B cell (primary cell): ENCODE measurements at regions not wholly inside any gene's neighbourhood (a gene's known extent, or its start where the extent isn't known, plus 50 kb on each side); places are given as distances from the start of the nearest gene placed in this dataset.

ENCODE experiments used
- ATAC-seq: fragments of 200-7000 bp; cut with Tn5 transposase; one replicate; pipeline ENCODE4 v1.10.0; 2021; ENCODE audit warnings: low read depth, mild to moderate bottlenecking, moderate number of reproducible peaks, moderate library complexity
- CTCF ChIA-PET: fragments of 350-600 bp; sonication (Branson Sonifier 250); formaldehyde crosslinking; loops from one replicate; lab custom pipeline; 2021; ENCODE audit warnings: antibody characterized with exemption, inconsistent platforms; lab: Charles Lee
- POLR2A ChIA-PET: fragments of 350-600 bp; sonication (Branson Sonifier 250); formaldehyde crosslinking; loops from one replicate; lab custom pipeline; 2021; ENCODE audit warnings: antibody characterized with exemption; lab: Charles Lee
- DNase-seq: peaks from one replicate; pipeline ENCODE4 v3.0.0; 2013
- H2AFZ ChIP-seq: 2 replicates; pipeline ENCODE4 v1.6.1; 2012; ENCODE audit warnings: mild to moderate bottlenecking, low read depth, low read length; ENCODE audit not compliant: insufficient read depth, poor library complexity, severe bottlenecking
- H3K27ac ChIP-seq, 2 donors: 1 replicate in 1 of 2; 2 replicates in 1 of 2; pipeline ENCODE4 v1.5.1; 2012 to 2013; ENCODE audit warnings: low read length in 2 of 2, mild to moderate bottlenecking in 2 of 2, moderate library complexity in 1 of 2
- H3K27me3 ChIP-seq, 4 experiments: fragments of 200-600 bp in 1 of 4; sonication (generic) in 1 of 4; replicated peaks in 1 of 4; 1 replicate in 2 of 4; 2 replicates in 2 of 4; pipeline versions ENCODE4 v1.6.1 to v1.7.0; 2013 to 2016; ENCODE audit warnings: low read length in 3 of 4, mild to moderate bottlenecking in 2 of 4, mixed read lengths in 1 of 4, moderate library complexity in 1 of 4; ENCODE audit not compliant: insufficient read depth in 4 of 4, control insufficient read depth in 3 of 4; ENCODE audit errors: control extremely low read depth in 1 of 4
- H3K36me3 ChIP-seq, 2 experiments: replicated peaks in 1 of 2; 1 replicate in 1 of 2; 2 replicates in 1 of 2; pipeline versions ENCODE4 v1.6.1 to v1.7.1; 2013; ENCODE audit warnings: low read length in 1 of 2; ENCODE audit not compliant: insufficient read depth in 2 of 2, control insufficient read depth in 1 of 2; ENCODE audit errors: control extremely low read depth in 1 of 2, extremely low read depth in 1 of 2
- H3K4me1 ChIP-seq, 2 donors: fragments of 200-600 bp in 1 of 2; sonication (generic) in 1 of 2; 1 replicate in 1 of 2; 2 replicates in 1 of 2; pipeline versions ENCODE4 v1.5.1 to v1.6.1; 2013 to 2017; ENCODE audit warnings: low read length in 2 of 2; ENCODE audit not compliant: control insufficient read depth in 2 of 2, insufficient read depth in 2 of 2
- H3K4me2 ChIP-seq: replicated peaks from 2 replicates; pipeline ENCODE3; 2012; ENCODE audit warnings: mild to moderate bottlenecking, low read depth, low read length; ENCODE audit not compliant: poor library complexity, severe bottlenecking
- H3K4me3 ChIP-seq, 5 experiments: fragments of 200-600 bp in 1 of 5; sonication (generic) in 1 of 5; 1 replicate in 3 of 5; 2 replicates in 2 of 5; pipeline versions ENCODE4 v1.5.1 to v1.7.0; 2011 to 2016; ENCODE audit warnings: low read length in 4 of 5, mild to moderate bottlenecking in 4 of 5, low read depth in 2 of 5, control low read depth in 1 of 5, moderate library complexity in 1 of 5; ENCODE audit not compliant: insufficient read depth in 1 of 5; ENCODE audit errors: control extremely low read depth in 1 of 5, extremely low read depth in 1 of 5
- H3K79me2 ChIP-seq: fragments of 200-600 bp; sonication (generic); one replicate; pipeline ENCODE4 v1.6.0; 2016; ENCODE audit warnings: low read length; ENCODE audit not compliant: control insufficient read depth, insufficient read depth
- H3K9ac ChIP-seq: fragments of 200-600 bp; sonication (generic); 2 replicates; pipeline ENCODE4 v1.6.1; 2017; ENCODE audit warnings: mild to moderate bottlenecking, low read length, moderate library complexity
- H3K9me3 ChIP-seq, 3 donors: one replicate each; pipeline versions ENCODE4 v1.6.1 to v1.7.1; 2013; ENCODE audit warnings: low read length in 2 of 3; ENCODE audit not compliant: control insufficient read depth in 2 of 3, insufficient read depth in 1 of 3; ENCODE audit errors: control extremely low read depth in 1 of 3
- H4K20me1 ChIP-seq: 2 replicates; pipeline ENCODE4 v1.6.0; 2012; ENCODE audit warnings: mild to moderate bottlenecking, low read length; ENCODE audit not compliant: insufficient read depth, control insufficient read depth, poor library complexity, severe bottlenecking
- H3K27ac Mint-ChIP-seq: one replicate; pipeline ENCODE4 v1.8.0; 2021; ENCODE audit warnings: mixed read lengths
- H3K27me3 Mint-ChIP-seq: one replicate; pipeline ENCODE4 v1.8.0; 2021; ENCODE audit warnings: mixed read lengths
- H3K4me1 Mint-ChIP-seq: one replicate; pipeline ENCODE4 v1.8.0; 2021; ENCODE audit warnings: mixed read lengths
- H3K4me3 Mint-ChIP-seq: one replicate; pipeline ENCODE4 v1.8.0; 2021; ENCODE audit warnings: mixed read lengths
- H3K9me3 Mint-ChIP-seq: one replicate; pipeline ENCODE4 v1.8.0; 2022; ENCODE audit warnings: mixed read lengths; ENCODE audit not compliant: insufficient read depth
- CTCF ChIP-seq: fragments of 200-600 bp; IDR thresholded peaks from one replicate; pipeline ENCODE4 v1.8.0; 2022; ENCODE audit warnings: antibody characterized with exemption, mild to moderate bottlenecking
- EZH2 ChIP-seq: IDR thresholded peaks from 2 replicates; pipeline ENCODE4 v1.6.1; 2012; ENCODE audit warnings: borderline replicate concordance, low read depth, mild to moderate bottlenecking, moderate library complexity, low read length; ENCODE audit not compliant: insufficient read depth, poor library complexity, severe bottlenecking
- WGBS: methylation state at CpG from one replicate; pipeline ENCODE4 v1.1.5; 2013; ENCODE audit warnings: missing lambda C conversion rate; ENCODE audit not compliant: insufficient coverage; 5-methylcytosine and 5-hydroxymethylcytosine counted together
- intact Hi-C: fragments of 100-400 bp; cut with micrococcal nuclease; formaldehyde crosslinking; loops from one replicate; pipeline ENCODE4 v1.10.0; 2022

GRCh38 chr17:53687324-53687723 lies 135.4 kb upstream of the KIF2B start:
- Histone ChIP-seq H3K4me3 (no peak overlapping the region), H3K4me1 (no peaks in the 10 kb centered on the region), H3K4me2 (no peak overlapping the region), H2AFZ (no peak overlapping the region), H3K27me3 (no peaks in the 10 kb centered on the region), H3K9ac (no peak overlapping the region), H4K20me1 (no peaks in the 10 kb centered on the region), H3K36me3 (no peaks in the 10 kb centered on the region), H3K27ac (no peak overlapping the region), H3K9me3 (peaks cover 0 to 15% (median 0%) of the 10 kb centered on the region in 3 donors), H3K79me2 (no peaks in the 10 kb centered on the region)
- POLR2A ChIA-PET: no interaction called here
- ATAC-seq (no peak), DNase-seq (no peak)
- Mint-ChIP-seq H3K27me3 (no peaks in the 10 kb centered on the region), H3K4me1 (no peaks in the 10 kb centered on the region), H3K4me3 (no peak overlapping the region), H3K27ac (no peak overlapping the region), H3K9me3 (peaks cover 3% of the 10 kb centered on the region)
- intact Hi-C loops: no loop called here
- TF ChIP-seq CTCF (no peak), EZH2 (no peak)
- WGBS: 71% methylated on average over 3 of the region's 3 CpGs
- CTCF ChIA-PET: no interaction called here

- Mint-ChIP-seq H3K27ac (no peak overlapping the region), H3K4me1 (no peaks in the 10 kb centered on the region), H3K9me3 (peaks cover 3% of the 10 kb centered on the region), H3K4me3 (no peak overlapping the region), H3K27me3 (no peaks in the 10 kb centered on the region)
- Histone ChIP-seq H3K4me3 (no peak overlapping the region), H3K9ac (no peak overlapping the region), H3K9me3 (peaks cover 0 to 4% (median 0%) of the 10 kb centered on the region in 3 donors), H3K4me1 (no peaks in the 10 kb centered on the region), H3K27ac (no peak overlapping the region), H2AFZ (no peak overlapping the region), H3K27me3 (no peaks in the 10 kb centered on the region), H3K4me2 (no peak overlapping the region), H4K20me1 (no peaks in the 10 kb centered on the region), H3K79me2 (no peaks in the 10 kb centered on the region), H3K36me3 (no peaks in the 10 kb centered on the region)
- DNase-seq (no peak), ATAC-seq (no peak)
- no CpG with 5 or more reads among the region's 1 CpG for WGBS
- intact Hi-C loops: no loop called here
- CTCF ChIA-PET: no interaction called here
- POLR2A ChIA-PET: no interaction called here
- no peak for TF ChIP-seq CTCF
- no peak for TF ChIP-seq EZH2
These were observed 142.0 kb upstream of the KIF2B start for GRCh38 chr17:53680745-53681144.
